ENCODE measurements at regions not wholly inside any gene's neighbourhood (a gene's known extent, or its start where the extent isn't known, plus 50 kb on each side); places are given as distances from the start of the nearest gene placed in this dataset.

- TF ChIP-seq ZNF274 (IDR thresholded peaks at IDR 0.05; ENCODE audit: low read length) (no peak), ZNF274 (tag by site-specific recombination; IDR thresholded peaks at IDR 0.05; ENCODE audit: borderline replicate concordance) (no peak), YY1 (tag by site-specific recombination; IDR thresholded peaks at IDR 0.05) (no peak), ATF2 (tag by site-specific recombination; IDR thresholded peaks at IDR 0.05; ENCODE audit: low read depth) (no peak), GLIS2 (tag by site-specific recombination; IDR thresholded peaks at IDR 0.05) (no peak), ZNF10 (tag by site-specific recombination; IDR thresholded peaks at IDR 0.05) (no peak), FEZF1 (tag by site-specific recombination; IDR thresholded peaks at IDR 0.05) (no peak), PRDM10 (tag by site-specific recombination; IDR thresholded peaks at IDR 0.05) (no peak), CTCF (tag by site-specific recombination; IDR thresholded peaks at IDR 0.05) (no peak), GLI2 (tag by site-specific recombination; IDR thresholded peaks at IDR 0.05; ENCODE audit: borderline replicate concordance, low read depth) (no peak), ZNF792 (tag by site-specific recombination; IDR thresholded peaks at IDR 0.05) (no peak), ZBTB44 (tag by site-specific recombination; IDR thresholded peaks at IDR 0.05) (no peak), ZNF544 (tag by site-specific recombination; IDR thresholded peaks at IDR 0.05) (no peak), ZNF324 (tag by site-specific recombination; IDR thresholded peaks at IDR 0.05) (no peak), ZNF621 (tag by site-specific recombination; IDR thresholded peaks at IDR 0.05) (no peak)
Measured at GRCh38 chr6:23245572-23245971, 676.2 kb downstream of the HDGFL1 start.
